ENCODE measurements at regions not wholly inside any gene's neighbourhood (a gene's known extent, or its start where the extent isn't known, plus 50 kb on each side); places are given as distances from the start of the nearest gene placed in this dataset.

- no peak for DNase-seq
- Mint-ChIP-seq H3K27me3 (ENCODE audit: insufficient read depth) (no peaks in the 10 kb centered on the region), H3K4me1 (ENCODE audit: low read depth) (peaks cover 6% of the 10 kb centered on the region; the same call in 1 of the 2 replicates), H3K4me3 (no peak overlapping the region), H3K9me3 (peaks cover 7% of the 10 kb centered on the region), H3K36me3 (ENCODE audit: low read depth) (peaks cover 22% of the 10 kb centered on the region), H3K27ac (no peak overlapping the region)
- TF ChIP-seq CTCF (IDR thresholded peaks at IDR 0.05): no peak
These were observed 404.4 kb downstream of the USP25 start for GRCh38 chr21:16134134-16134533.

DNA sequence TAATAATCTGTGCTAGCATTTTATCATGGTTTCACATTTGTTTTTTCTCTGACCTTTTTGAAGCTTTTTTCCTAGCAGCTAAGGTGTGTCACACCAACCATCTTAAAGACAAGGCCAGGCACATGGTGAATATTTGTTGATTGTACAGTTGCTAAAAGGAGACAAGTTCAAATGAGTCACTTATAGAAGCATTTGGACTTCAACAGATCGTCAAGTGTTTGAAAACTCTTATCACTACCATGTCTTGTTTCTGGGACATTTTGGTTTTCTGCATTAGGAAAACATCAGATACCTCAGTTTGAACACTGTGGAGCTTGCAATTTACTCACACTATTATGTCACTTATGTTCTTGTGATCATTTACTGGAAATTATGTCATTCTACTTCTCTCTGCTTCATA lies 407.3 kb downstream of the USP25 start:
- no peaks in the 10 kb centered on the region for H3K36me3 Mint-ChIP-seq (ENCODE audit: low read depth)
- H3K4me1 Mint-ChIP-seq (ENCODE audit: low read depth): peaks cover 6% of the 10 kb centered on the region; the same call in 1 of the 2 replicates
- no peaks in the 10 kb centered on the region for H3K27me3 Mint-ChIP-seq (ENCODE audit: insufficient read depth)
- no peak for DNase-seq
- H3K27ac Mint-ChIP-seq: no peak overlapping the region
- TF ChIP-seq CTCF (IDR thresholded peaks at IDR 0.05): no peak
- H3K4me3 Mint-ChIP-seq: no peak overlapping the region
- no peaks in the 10 kb centered on the region for H3K9me3 Mint-ChIP-seq

DNA sequence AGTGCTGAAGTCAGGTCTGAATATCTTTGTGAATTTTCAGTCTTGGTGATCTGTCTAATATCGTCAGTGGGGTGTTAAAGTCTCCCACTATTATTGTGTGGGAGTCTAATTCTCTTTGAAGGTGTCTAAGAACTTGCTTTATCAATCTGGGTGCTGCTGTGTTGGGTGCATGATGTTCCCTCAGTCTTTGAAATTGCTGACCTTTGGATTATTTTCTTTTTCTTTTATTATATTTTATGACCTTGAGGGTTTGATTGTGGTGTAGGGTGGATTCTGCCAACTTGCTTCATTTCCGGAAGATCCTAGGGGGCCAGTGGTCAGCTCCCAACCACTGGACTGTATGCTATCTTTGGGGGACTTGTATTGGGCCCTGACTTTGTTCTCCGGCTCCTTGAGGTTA lies 415.3 kb downstream of the USP25 start:
- H3K27me3 Mint-ChIP-seq (ENCODE audit: insufficient read depth): peaks cover 4% of the 10 kb centered on the region
- H3K4me3 Mint-ChIP-seq: no peak overlapping the region

DNA sequence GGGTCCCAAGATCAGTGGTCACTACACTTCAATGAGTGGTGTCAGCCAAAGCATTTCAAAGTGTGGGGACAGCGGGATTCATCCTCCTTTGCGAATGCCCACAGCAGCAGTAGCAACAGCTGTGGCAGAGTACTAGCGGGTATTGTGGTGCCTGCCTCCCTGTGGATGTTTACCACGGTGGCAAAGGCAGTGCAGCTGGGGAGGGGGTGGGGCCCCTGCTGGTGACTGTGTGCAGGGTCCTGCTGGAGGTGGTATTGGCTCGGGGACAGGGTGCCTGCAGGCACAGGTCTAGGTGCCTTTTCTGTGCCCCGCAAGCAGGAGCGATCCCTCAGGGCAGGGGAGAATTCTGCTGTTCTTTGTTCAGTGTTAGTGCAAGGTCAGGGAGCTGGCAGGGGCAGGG lies 415.7 kb downstream of the USP25 start:
- TF ChIP-seq CTCF (IDR thresholded peaks at IDR 0.05): no peak
- Mint-ChIP-seq H3K4me1 (ENCODE audit: low read depth) (no peaks in the 10 kb centered on the region), H3K27ac (no peak overlapping the region), H3K27me3 (ENCODE audit: insufficient read depth) (peaks cover 4% of the 10 kb centered on the region), H3K36me3 (ENCODE audit: low read depth) (no peaks in the 10 kb centered on the region), H3K4me3 (no peak overlapping the region), H3K9me3 (no peaks in the 10 kb centered on the region)
- no peak for DNase-seq

More for the DNA sequence above, 415.3 kb downstream of the USP25 start:
- DNase-seq: no peak
- H3K4me1 Mint-ChIP-seq (ENCODE audit: low read depth): no peaks in the 10 kb centered on the region
- no peak overlapping the region for H3K27ac Mint-ChIP-seq
- no peaks in the 10 kb centered on the region for H3K36me3 Mint-ChIP-seq (ENCODE audit: low read depth)
- TF ChIP-seq CTCF (IDR thresholded peaks at IDR 0.05): no peak
- H3K9me3 Mint-ChIP-seq: no peaks in the 10 kb centered on the region

GRCh38 chr21:16154321-16154720 lies 424.5 kb downstream of the USP25 start:
- H3K27ac Mint-ChIP-seq: no peak overlapping the region
- TF ChIP-seq CTCF (IDR thresholded peaks at IDR 0.05): no peak
- H3K27me3 Mint-ChIP-seq (ENCODE audit: insufficient read depth): no peaks in the 10 kb centered on the region
- no peak overlapping the region for H3K4me3 Mint-ChIP-seq
- no peak for DNase-seq
- peaks cover 10% of the 10 kb centered on the region for H3K4me1 Mint-ChIP-seq (ENCODE audit: low read depth)
- no peaks in the 10 kb centered on the region for H3K9me3 Mint-ChIP-seq
- no peaks in the 10 kb centered on the region for H3K36me3 Mint-ChIP-seq (ENCODE audit: low read depth)

All from HFFc6 (cell line).